HG03097 (cell line): ENCODE measurements at regions not wholly inside any gene's neighbourhood (a gene's known extent, or its start where the extent isn't known, plus 50 kb on each side); places are given as distances from the start of the nearest gene placed in this dataset.

Experiments used
- ATAC-seq: cut with Tn5 transposase; IDR thresholded peaks from one replicate; pipeline ENCODE4 v1.9.1; 2021; ENCODE audit not compliant: unreplicated experiment, low FRiP score

DNA sequence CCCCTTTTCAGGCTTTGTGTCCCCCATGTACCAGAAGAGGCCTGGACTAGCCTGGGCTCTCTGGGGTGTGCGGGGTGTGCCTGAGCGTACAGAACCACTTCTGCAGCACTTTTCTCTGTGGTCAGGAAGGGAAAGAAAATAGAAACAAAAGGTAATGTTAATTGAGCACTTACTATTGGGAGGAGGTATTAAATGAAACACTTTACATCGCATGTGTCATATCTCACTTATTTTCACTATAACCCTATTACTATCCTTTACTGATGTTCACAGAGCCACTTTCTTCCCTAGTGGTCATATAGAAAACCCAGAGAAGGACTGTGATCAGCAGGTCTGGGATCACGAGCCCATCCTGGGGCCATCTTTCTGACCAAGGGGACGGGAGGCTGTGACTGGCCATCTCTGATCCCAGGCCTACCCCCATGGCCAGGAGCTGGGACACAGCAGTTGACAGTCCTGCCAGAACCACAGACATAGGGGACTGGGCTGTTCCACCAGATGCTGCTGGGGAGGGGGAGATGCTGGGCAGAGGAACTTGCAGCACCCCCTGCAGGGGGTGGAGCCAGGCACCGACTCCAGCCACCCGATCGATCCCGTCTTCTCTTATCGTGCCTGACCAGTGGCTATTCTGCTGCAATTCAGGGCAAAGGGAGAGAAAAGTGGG lies 107.6 kb downstream of the VEGFA start:
- no peak for ATAC-seq

DNA sequence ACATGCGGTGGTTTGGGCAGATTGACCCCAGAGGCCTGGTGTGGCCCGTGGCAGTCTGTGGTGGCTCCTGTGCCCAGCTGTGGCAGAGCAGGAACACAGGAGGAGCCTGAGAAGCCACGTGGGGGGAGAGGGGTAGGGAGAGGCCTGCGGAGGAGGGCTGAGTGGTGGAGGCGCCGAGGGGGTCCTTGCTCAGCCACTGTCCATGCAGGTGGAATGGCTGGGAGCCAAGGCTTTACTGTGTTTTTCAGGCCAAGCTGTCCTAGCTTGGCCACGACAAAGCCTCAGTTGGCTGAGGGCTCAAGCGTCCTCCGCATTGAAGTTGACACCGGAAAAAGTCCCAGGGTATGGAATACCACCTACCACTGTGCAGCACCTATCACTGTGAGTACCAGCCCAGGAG lies 107.0 kb downstream of the VEGFA start:
- no peak for ATAC-seq

DNA sequence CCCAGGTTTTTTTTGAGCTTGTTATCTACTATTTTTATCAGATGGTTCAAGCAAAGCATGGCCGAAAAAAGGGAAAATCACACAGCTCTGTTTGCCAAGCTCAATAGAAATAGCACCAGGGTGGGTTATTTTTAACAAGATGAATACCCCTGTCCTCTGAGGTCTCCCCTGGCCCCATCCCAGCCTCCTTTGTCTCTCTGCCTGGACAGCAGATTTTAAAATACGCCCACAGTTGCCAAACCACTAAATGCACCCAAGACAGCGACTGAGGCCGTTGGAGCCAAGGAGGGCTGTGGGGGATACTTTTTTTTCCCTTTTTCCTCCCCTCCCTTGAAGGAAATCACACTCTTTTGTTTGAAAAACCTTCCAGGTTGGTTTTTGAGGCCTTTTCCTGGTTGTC lies 106.6 kb downstream of the VEGFA start:
- ATAC-seq = no peak

DNA sequence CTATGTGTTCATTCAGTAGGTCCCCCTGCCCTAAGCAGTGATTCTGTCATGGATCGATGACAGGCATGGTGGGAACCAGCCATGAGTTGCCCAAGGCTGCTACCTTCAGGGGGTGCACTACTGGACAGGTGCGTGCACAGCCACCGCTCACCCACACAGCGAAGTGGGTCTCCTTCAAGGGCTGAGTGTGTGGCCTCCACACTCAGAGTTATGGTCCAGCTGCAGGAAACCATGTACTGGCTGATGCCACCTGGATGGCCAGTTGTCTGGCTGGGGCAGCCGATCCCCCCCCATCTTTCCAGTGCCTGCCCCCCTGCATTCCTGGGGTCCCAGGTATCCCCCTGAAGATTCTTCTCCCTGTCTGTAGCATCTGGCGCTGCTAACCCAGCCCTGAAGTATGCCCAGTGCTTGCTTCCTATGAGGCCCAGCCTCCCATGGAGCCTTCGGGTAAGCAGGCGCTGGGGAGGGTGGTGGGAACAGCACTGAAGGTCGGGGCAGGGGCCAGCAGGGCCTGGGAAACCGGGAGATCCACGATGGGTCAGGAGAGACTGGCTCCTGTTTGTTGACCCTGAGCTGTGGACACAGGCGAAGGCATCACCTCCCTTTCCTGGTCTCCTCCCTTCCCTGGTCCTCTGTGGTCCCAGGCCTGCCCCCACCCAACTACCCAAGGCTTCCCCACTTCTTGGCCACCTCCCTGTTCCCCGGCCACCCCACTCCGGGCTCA lies 106.0 kb downstream of the VEGFA start:
- ATAC-seq = no peak

DNA sequence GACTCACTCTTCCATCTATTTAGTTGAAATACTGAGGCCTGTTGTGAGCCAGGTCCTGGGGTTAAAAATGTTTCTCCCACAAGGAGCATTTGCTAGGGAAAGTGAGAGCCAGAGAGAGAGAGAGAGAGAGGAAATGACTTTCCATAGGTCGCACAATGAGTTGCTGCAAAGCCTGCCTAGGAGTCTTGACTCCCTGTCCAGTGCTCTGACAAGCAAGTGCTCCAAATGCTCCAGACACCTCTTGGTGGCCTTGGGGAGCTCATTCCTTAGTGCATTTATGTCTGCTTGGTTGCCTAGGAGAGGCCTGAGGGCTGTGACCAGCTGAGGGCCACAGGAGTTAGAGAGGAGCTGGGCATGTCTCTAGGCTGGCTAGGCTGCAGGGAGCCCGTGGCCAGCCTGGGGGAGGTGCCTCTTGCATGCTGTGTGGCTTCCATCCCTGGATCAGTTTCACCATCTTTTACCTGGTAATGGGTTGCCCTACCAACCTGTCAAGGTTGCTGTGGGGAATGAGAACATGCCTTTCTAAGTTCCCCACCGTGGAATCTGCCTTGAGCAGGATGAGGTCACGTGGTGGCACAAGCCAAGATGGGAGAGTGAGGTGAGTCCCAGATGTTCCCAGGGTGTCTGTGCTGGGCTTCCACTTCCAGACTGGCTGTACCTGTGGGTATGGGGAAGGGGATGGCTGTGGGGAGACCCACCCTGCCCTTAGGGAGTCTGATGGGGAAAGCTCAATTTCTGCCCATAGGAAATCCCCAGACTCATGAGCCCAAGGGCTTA lies 105.0 kb downstream of the VEGFA start:
- no peak for ATAC-seq

DNA sequence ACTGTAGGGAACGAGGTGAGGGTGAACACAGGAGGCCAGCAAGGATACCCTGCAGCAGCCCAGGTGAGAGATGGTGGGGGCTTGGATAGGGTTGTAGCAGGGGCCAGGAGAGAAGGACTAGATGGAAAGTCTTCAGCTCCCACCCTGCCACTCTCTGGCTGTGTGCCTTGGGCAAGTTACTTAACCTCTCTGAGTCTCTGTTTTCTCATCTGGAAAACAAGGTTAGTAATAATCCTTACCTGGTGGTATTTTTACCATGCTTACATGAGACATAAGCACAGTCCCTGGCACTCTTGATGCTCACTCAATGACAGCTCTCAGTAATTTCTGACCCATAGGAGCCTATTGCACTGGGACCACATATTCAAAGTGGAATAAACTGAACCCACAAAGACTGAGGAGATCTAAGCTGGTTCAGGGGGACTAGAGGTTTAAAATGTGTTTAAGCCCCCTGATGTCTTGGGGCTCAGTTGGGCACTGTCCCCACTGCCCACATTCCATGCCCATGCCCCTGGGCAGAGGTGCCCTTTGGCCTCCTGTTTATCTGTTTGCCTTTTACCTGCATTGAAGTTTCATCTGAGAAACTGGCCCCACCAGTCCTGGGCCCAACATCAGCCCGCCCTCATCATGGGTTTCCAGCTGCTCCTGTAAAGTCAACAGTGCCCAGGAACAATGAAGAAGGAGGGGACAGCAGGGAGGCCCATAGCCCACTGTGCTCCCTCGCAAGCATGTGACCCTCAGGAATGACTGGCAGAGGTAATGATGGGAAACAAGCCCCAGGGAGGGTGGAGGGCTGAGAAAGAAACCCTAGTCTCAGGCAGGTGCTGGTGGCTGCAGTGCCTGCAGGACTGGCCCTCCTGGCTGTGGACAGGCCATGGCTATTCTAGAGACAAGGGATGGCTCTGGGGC lies 104.0 kb downstream of the VEGFA start:
- no peak for ATAC-seq

DNA sequence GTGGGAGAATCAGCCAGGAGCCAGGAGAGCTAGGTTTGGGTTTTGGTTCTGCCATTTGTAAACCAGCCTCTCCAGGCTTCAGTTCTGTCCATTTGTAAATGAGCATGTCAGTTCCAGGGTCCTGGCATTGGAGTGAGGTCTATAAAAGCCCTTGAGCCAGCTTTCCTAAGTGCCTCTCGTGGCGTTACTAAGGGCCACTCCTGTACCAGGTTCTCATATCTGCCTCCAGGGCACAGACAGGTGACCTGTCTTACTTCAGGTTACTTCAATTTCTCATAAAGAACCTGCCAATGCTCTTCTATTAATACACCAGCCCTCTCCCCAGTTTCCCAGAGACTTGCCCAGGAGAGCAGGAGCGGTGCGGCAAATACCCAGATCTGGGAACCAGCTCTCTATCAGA lies 101.9 kb downstream of the VEGFA start:
- ATAC-seq = no peak

DNA sequence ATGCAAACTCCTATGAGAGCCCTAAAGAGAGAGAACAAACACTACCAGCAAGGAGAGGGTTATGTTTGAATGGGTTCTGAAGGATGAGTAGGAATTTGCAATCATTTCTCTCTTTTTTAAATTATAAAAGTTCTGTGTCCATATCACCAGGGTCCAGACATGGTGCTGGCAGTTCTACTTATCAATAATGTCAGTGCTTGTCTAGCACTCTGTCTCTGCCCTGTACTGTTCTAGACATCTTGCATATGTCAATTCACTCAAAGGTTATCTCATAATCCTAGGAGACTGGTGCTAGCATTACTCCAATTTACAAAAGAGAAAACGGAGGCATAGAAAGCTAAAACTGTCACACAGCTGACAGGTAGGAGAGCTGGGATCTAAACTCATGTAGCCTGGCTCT lies 101.3 kb downstream of the VEGFA start:
- ATAC-seq = no peak

DNA sequence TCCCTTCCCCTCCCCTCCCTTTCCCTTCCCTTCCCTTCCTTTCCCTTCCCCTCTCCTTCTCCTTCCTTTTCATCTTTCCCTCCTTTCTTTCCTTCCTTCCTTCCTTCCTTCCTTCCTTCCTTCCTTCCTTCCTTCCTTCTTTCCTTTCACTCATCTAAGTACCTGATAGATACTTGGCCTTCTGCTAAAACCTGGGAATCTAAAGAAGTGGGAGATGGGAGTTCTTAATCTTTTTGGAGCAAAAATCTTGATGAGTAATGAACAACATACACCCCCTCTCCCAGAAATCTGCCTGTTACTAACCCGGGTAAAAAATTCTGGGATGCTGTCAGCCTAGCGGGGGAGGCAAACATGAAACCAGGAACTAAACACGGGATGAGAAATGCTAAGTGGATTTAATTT lies 100.7 kb downstream of the VEGFA start:
- no peak for ATAC-seq

DNA sequence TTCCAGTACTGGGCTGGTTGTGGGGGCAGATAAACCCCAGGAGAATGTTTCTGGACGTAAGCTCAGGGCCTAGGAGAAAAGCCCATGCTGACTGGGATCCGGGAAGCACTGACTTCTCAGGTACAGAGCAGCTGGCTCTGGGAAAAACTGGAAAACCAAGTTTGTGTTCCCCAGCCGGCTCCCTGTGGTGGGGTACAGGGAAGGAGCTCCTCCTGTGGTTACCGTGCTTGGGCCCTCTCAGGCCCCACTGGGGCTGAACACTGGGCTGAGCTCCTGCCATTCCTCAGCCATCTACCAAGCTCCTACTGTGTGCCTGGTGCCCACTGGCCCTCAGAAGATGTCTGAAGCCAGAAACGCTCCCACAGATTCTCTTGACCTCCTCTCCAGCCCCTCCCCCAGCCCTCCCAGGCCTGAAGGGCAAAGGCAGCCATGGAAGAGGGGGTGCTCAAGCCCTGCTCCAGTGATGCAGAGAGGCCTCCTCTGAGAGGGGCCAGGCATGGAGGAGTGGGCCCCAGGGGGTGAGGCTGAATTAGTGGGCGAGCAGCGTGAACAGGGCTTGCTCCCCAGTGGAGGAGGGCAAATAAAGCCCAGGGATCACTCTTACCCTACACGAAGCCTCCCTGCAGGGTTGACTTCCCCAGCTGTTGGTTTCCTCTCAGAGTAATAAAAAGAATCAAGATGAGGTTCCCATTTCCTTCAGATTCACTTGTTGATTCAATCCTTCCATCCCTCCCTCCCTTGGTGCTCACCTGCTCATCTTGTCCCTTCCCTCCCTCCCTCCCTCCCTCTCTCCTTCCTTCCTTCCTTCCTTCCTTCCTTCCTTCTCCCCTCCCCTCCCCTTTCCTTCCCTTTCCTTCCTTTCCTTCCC lies 100.0 kb downstream of the VEGFA start:
- no peak for ATAC-seq

DNA sequence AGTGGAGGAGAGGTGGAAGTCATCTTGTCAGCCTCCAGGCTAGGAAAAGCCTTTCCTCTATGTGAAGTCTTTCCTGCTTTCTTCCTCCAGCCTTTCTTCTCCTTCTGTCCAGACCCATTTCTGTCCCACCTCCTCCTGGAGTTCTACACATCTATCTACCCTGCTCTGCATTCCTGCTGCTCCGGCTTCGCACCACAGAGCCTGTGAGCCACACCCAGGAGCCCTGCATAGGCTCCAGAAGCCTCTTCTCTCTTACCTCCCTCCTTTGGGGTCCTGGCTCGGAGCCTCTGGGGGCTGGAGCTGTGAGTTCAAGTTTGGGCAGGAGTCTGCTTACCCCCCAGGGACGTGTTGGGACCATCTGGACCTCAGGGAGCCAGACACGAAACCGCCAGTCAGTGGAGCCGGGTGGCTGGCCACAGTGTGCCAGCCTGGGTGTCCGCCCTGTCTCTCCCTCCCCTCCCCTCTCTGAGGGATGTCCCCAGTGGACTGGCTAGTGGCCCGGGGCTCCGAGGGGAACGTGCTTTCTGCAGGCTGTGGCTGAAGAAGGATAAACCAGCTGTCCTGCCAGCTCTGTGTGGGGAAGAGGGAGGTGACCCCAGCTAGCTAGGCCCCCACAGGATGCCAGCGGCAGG lies 99.2 kb downstream of the VEGFA start:
- ATAC-seq = no peak

DNA sequence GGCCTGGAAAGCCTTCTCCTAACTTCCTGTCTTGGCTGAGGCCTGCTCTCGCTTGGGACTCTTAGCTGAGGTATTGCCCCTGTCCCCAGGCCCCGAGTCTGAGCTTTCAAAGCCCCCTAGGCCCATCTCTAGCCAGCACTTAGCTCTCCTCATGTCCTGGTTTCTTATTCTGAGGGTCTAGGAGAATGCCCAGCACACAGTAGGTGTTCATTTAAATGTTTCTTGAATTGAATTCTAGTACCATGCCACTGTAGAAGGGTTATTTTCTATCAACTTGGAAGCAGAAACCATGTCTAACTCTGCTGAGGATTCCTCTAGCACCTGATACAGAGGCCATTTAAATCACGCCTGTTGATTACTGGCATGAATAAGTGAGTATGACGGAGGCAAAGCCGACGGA lies 98.5 kb downstream of the VEGFA start:
- ATAC-seq = no peak

DNA sequence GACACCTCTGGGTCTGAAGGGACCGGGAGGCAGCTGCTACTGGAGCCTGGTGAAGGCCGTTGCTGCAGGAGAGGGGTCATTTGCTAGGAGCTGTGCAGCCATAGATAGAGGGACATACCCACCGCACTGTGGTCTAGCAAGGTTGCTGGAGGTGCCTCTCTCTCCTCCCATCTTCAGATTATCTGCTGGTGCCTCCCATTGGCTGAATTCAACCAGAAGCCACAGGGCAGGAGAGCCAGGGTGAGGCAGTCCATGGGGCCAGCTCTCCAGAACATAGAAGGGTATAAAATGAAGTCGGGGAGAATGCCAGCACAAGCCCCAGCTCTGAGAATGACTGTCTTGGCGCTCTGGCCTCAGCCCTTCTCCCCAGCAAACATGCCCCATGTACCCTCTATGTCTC lies 98.0 kb downstream of the VEGFA start:
- ATAC-seq = no peak

DNA sequence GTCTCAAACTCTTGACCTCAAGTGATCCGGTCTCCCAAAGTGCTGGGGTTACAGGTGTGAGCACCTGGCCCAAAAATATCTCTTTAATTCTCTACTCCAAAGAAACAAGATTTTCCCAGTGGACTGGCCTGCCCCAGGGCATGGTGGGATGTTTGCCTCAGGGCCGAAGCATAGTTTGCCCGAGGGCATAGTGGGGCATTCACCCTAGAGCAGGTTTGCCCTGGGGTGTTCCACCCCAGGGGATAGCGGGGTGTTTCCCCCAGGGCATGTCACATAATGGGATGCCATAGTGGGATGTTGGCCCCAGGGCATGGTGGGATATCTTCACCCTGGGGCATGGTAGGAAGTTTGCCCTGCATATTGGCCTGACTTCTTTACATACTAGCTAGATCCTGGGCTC lies 97.2 kb downstream of the VEGFA start:
- no peak for ATAC-seq

DNA sequence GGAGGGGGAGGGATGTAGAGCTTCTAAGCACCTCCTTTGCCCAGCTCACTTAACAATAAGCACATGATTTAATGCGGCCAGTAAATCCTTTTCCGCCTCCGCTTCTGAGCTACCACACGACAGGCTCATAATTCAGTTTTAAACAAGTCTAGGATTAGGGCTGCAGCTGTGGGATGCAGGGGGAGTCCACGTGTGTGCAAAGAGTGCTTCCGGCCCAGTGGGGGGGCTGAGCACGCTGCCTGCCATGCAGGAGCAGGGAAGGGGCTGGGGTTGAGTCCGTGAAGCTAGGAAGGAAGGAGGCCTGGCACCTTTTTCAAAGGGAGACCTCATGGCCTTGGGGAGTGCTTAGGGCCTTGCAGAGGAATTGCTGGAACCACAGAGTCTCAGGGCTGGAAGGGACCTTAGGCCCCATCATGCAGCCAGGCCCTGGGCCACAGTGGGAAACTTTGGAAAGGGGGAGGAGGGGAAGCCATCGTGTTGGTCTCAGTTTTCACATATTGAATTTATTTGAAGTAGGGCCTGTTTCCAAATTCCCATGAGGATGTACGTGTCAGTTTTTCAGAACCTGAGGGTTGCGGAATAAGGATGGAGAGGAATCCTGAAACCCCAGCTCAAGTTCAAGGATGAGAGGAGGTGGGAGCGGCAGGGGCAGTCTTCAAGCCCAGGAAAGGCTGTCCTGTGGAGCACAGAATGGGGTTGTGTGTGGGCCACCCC lies 96.1 kb downstream of the VEGFA start:
- no peak for ATAC-seq

DNA sequence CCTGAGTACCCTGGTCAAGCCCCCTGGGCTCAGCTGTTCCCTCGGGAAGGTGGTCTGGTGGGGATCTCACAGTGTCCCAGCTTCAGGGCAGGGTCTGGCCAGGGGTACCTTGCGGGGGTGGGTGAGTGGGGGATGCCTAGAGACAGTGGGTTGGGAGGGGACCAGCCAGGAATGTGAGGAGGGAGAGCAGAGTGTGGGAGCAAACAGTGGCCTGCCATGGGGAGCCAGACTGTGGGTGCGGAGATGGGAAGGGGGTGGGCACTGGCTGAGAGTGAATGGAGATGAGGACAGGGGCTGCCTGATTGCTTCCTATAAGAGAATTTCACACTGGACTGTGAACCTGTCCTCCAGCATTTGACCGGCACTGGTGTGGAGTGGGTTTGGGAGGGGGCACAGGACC lies 95.1 kb downstream of the VEGFA start:
- ATAC-seq = no peak

DNA sequence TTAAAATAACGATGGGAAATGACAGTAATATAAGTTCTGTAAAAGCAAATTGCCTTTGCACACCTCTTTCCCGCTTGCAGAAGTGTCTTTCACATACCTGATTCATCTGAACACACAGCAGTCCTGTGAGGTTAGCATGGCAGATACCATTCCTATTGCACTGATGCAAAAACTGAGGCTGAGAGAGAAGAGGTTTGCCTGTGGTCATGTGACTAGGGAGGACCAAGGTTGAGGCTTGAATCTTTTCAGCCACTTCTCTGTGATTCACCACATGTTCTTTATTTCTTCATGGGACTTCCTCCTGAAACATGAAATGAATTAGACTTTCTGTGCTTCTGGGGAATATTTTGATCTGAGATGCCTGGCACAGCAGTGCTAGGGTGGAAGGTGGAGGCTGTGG lies 92.9 kb downstream of the VEGFA start:
- ATAC-seq = no peak

DNA sequence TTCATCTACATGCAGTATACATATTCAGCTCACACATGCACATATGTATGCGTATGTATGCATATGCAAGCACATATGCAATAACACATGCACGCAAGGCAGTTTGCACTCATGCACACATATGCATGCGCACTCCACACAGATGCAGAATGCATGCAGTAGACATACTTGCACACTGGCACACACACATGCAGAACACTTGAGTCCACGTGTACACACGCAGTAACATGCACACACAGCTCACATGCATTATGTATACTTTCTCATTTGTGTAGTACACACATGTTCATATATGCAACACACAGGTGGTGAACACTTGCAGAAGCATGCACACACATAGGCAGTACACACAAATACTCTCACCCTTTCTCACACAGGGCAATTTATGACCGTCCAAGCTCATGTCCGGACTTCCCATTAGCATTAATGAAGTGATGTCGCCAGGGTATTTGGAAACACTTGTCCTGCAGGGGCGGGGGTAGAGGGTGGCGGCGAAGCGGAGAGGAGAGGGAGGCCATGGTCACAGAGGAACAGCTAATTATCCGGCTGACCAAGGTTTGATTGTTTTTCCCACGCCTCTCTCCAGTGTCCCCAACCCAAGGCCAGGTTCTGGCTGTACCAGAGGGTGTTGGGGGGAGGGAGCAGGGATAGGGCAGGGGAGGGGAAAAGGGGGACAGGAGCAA lies 91.3 kb downstream of the VEGFA start:
- no peak for ATAC-seq
